GM23248 (cell line): ENCODE measurements at regions not wholly inside any gene's neighbourhood (a gene's known extent, or its start where the extent isn't known, plus 50 kb on each side); places are given as distances from the start of the nearest gene placed in this dataset.

Experiments used
- DNase-seq: peaks from one replicate; pipeline ENCODE4 v3.0.0-alpha.2; 2015
- H2AFZ ChIP-seq: fragments of 200-600 bp; sonication (generic); 2 replicates; pipeline ENCODE4 v1.6.1; 2016; ENCODE audit warnings: antibody characterized with exemption
- H3F3A ChIP-seq: fragments of 200-600 bp; sonication (generic); 2 replicates; pipeline ENCODE4 v1.6.1; 2016; ENCODE audit warnings: mild to moderate bottlenecking, antibody characterized with exemption, mixed run types; ENCODE audit not compliant: insufficient read depth
- H3K27ac ChIP-seq: fragments of 200-600 bp; sonication (generic); 2 replicates; pipeline ENCODE4 v1.5.1; 2016; ENCODE audit warnings: mild to moderate bottlenecking
- H3K27me3 ChIP-seq: fragments of 200-600 bp; sonication (generic); replicated peaks from 2 replicates; pipeline ENCODE4 v1.6.1; 2016; ENCODE audit warnings: mild to moderate bottlenecking; ENCODE audit not compliant: insufficient read depth
- H3K36me3 ChIP-seq: fragments of 200-600 bp; sonication (generic); 2 replicates; pipeline ENCODE4 v1.6.1; 2016; ENCODE audit warnings: low read depth, mild to moderate bottlenecking
- H3K4me1 ChIP-seq: fragments of 200-600 bp; sonication (generic); 2 replicates; pipeline ENCODE4 v1.6.1; 2016; ENCODE audit warnings: mild to moderate bottlenecking; ENCODE audit not compliant: insufficient read depth
- H3K4me2 ChIP-seq: fragments of 200-600 bp; sonication (generic); one replicate; pipeline ENCODE4 v1.6.1; 2016; ENCODE audit warnings: mild to moderate bottlenecking; ENCODE audit not compliant: unreplicated experiment
- H3K4me3 ChIP-seq: fragments of 200-600 bp; sonication (generic); 2 replicates; pipeline ENCODE4 v1.5.1; 2016; ENCODE audit warnings: mild to moderate bottlenecking
- H3K79me2 ChIP-seq: fragments of 200-600 bp; sonication (generic); 2 replicates; pipeline ENCODE4 v1.6.1; 2016; ENCODE audit warnings: mild to moderate bottlenecking; ENCODE audit not compliant: insufficient read depth
- H3K9ac ChIP-seq: fragments of 200-600 bp; sonication (generic); 2 replicates; pipeline ENCODE4 v1.6.1; 2016; ENCODE audit warnings: mild to moderate bottlenecking
- H3K9me2 ChIP-seq: fragments of 200-600 bp; sonication (generic); 2 replicates; pipeline ENCODE4 v1.6.1; 2016; ENCODE audit warnings: mixed run types, mild to moderate bottlenecking, moderate library complexity; ENCODE audit not compliant: insufficient read depth
- H3K9me3 ChIP-seq: fragments of 200-600 bp; sonication (generic); one replicate; pipeline ENCODE4 v1.6.1; 2017; ENCODE audit warnings: low read depth
- H4K20me1 ChIP-seq: fragments of 200-600 bp; sonication (generic); 2 replicates; pipeline ENCODE4 v1.6.0; 2016; ENCODE audit not compliant: insufficient read depth
- EZH2 ChIP-seq: fragments of 200-600 bp; sonication (generic); IDR thresholded peaks from 2 replicates; pipeline ENCODE4 v1.6.1; 2018; ENCODE audit warnings: antibody characterized with exemption, mild to moderate bottlenecking; ENCODE audit not compliant: insufficient read depth, poor library complexity, severe bottlenecking
- EZH2phosphoT487 ChIP-seq: fragments of 200-600 bp; sonication (generic); IDR thresholded peaks from 2 replicates; pipeline ENCODE4 v1.6.1; 2018; ENCODE audit warnings: antibody characterized with exemption, moderate library complexity, mild to moderate bottlenecking, low read depth; ENCODE audit not compliant: insufficient read depth
- WGBS, 2 experiments: methylation state at CpG; one replicate each; pipeline ENCODE4 v1.1.6; 2015 to 2017; ENCODE audit warnings: low lambda C conversion rate in 2 of 2, low coverage in 1 of 2; ENCODE audit errors: missing lambda C conversion rate in 2 of 2; 5-methylcytosine and 5-hydroxymethylcytosine counted together
- in situ Hi-C: fragments of 300-500 bp; cut with MboI; formaldehyde crosslinking; loops from 2 replicates; pipeline ENCODE4 v1.15.0; 2020

GRCh38 chr10:63799521-63800300 is 278.5 kb downstream of the REEP3 start:
- TF ChIP-seq EZH2phosphoT487 (no peak), EZH2 (no peak)
- Histone ChIP-seq H3K36me3 (no peaks in the 10 kb centered on the region), H4K20me1 (no peaks in the 10 kb centered on the region), H3K4me1 (peaks cover 7% of the 10 kb centered on the region; the same call in 1 of the 2 replicates), H3K9me3 (no peaks in the 10 kb centered on the region), H3K4me2 (peak overlapping the region; percentile 58), H3K27me3 (no peaks in the 10 kb centered on the region), H3K27ac (peak overlapping the region; percentile 48; the same call in 1 of the 2 replicates), H3K4me3 (peak overlapping the region; percentile 35; the same call in 1 of the 2 replicates), H3F3A (0 out of 2 replicates have a peak, but pooled peaks cover 14% of the 10 kb centered on the region), H3K79me2 (no peaks in the 10 kb centered on the region), H2AFZ (peak overlapping the region; percentile 74), H3K9me2 (no peaks in the 10 kb centered on the region), H3K9ac (0 out of 2 replicates have a peak overlapping the region, but pooled peaks have one; percentile 11)
- in situ Hi-C loops, result no loop called here
- peak; percentile 11 for DNase-seq
- WGBS, 2 experiments, result 32 to 33% methylated on average over 8 of the region's 8 CpGs

- Histone ChIP-seq H3K36me3 (no peaks in the 10 kb centered on the region), H3F3A (0 out of 2 replicates have a peak, but pooled peaks cover 14% of the 10 kb centered on the region), H4K20me1 (no peaks in the 10 kb centered on the region), H3K4me3 (no peak overlapping the region), H3K4me2 (no peak overlapping the region), H3K4me1 (peaks cover 7% of the 10 kb centered on the region; the same call in 1 of the 2 replicates), H3K9ac (no peak overlapping the region), H2AFZ (no peak overlapping the region), H3K27ac (no peak overlapping the region), H3K27me3 (no peaks in the 10 kb centered on the region), H3K79me2 (no peaks in the 10 kb centered on the region), H3K9me3 (no peaks in the 10 kb centered on the region), H3K9me2 (no peaks in the 10 kb centered on the region)
- in situ Hi-C loops, result no loop called here
- 5% methylated on average over 4 of the region's 4 CpGs for WGBS, 2 experiments
- no peak for DNase-seq
- TF ChIP-seq EZH2phosphoT487, result no peak
Measured at GRCh38 chr10:63801166-63801565, 280.0 kb downstream of the REEP3 start.

GRCh38 chr10:63806330-63806729 is 285.1 kb downstream of the REEP3 start:
- no peaks in the 10 kb centered on the region for H3K79me2 ChIP-seq
- H3K9me3 ChIP-seq, result no peaks in the 10 kb centered on the region
- no peak for DNase-seq
- H3K4me1 ChIP-seq, result no peaks in the 10 kb centered on the region
- in situ Hi-C loops, result no loop called here
- H3K9me2 ChIP-seq, result no peaks in the 10 kb centered on the region
- WGBS, 2 experiments, result 2 to 3% methylated on average over 2 of the region's 2 CpGs
- no peaks in the 10 kb centered on the region for H3K36me3 ChIP-seq
- H3F3A ChIP-seq, result no peaks in the 10 kb centered on the region
- H3K27ac ChIP-seq, result no peak overlapping the region
- no peak overlapping the region for H3K4me3 ChIP-seq
- no peak overlapping the region for H2AFZ ChIP-seq
- H3K27me3 ChIP-seq, result no peaks in the 10 kb centered on the region
- H3K9ac ChIP-seq, result no peak overlapping the region
- no peak overlapping the region for H3K4me2 ChIP-seq
- TF ChIP-seq EZH2phosphoT487, result no peak
- TF ChIP-seq EZH2, result no peak
- no peaks in the 10 kb centered on the region for H4K20me1 ChIP-seq

DNA sequence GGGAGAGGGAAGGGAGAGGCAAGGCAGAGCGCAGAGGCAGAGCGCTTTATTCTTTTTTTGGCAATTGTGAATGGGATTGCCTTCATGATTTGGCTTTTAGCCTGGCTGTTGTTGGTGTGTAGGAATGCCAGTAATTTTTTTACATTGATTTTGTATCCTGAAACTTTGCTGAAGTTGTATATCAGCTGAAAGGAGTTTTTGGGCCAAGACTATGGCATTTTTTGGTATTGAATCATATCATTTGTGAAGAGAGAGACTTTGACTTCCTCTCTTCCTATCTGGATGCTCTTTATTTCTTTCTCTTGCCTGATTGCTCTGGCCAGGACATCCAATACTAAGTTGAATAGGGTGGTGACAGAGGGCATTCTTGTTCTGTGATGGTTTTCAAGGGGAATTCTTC is 291.3 kb downstream of the REEP3 start:
- Histone ChIP-seq H3K9ac (no peak overlapping the region), H3F3A (no peaks in the 10 kb centered on the region), H3K4me3 (no peak overlapping the region), H3K27me3 (peaks cover 16% of the 10 kb centered on the region), H3K9me2 (no peaks in the 10 kb centered on the region), H3K36me3 (no peaks in the 10 kb centered on the region), H3K27ac (no peak overlapping the region), H4K20me1 (no peaks in the 10 kb centered on the region), H3K9me3 (no peaks in the 10 kb centered on the region), H3K4me2 (no peak overlapping the region), H3K79me2 (no peaks in the 10 kb centered on the region), H2AFZ (no peak overlapping the region), H3K4me1 (no peaks in the 10 kb centered on the region)
- WGBS, 2 experiments, result 17% methylated on average over 1 of the region's 2 CpGs; no CpG with 5 or more reads in 1 of the 2 experiments
- TF ChIP-seq EZH2, result no peak
- no peak for TF ChIP-seq EZH2phosphoT487
- DNase-seq, result peak; percentile 19
- in situ Hi-C loops, result no loop called here
